ENCODE measurements at regions not wholly inside any gene's neighbourhood (a gene's known extent, or its start where the extent isn't known, plus 50 kb on each side); places are given as distances from the start of the nearest gene placed in this dataset.

DNA sequence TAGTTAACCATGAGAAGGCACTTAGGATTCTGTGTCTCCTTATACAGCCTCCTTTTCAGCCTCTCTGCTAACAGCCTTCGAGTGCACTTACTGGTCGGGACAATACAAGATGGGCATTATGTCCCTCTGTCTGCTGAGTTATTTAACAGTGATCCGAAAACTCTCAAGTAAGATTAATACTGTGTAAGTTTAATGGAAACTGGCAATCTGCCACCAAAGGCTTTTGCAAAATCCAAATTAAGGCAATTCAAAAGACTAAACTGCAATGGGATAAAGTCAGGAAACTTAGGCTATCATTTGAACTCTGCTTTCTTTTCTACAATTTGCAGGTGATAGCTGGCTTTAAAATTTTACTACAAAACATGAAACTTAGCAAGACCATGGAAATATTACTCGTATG, 477.8 kb downstream of the TFEC start:
- Histone ChIP-seq H3K9me3 (ENCODE audit: severe bottlenecking) (no peaks in the 10 kb centered on the region), H3K27ac (no peak overlapping the region), H3K27me3 (ENCODE audit: insufficient read depth, low read depth, severe bottlenecking) (no peaks in the 10 kb centered on the region), H3K36me3 (no peaks in the 10 kb centered on the region), H3K4me3 (ENCODE audit: low read depth, low read length) (no peak overlapping the region)
- TF ChIP-seq, protein P1, sequence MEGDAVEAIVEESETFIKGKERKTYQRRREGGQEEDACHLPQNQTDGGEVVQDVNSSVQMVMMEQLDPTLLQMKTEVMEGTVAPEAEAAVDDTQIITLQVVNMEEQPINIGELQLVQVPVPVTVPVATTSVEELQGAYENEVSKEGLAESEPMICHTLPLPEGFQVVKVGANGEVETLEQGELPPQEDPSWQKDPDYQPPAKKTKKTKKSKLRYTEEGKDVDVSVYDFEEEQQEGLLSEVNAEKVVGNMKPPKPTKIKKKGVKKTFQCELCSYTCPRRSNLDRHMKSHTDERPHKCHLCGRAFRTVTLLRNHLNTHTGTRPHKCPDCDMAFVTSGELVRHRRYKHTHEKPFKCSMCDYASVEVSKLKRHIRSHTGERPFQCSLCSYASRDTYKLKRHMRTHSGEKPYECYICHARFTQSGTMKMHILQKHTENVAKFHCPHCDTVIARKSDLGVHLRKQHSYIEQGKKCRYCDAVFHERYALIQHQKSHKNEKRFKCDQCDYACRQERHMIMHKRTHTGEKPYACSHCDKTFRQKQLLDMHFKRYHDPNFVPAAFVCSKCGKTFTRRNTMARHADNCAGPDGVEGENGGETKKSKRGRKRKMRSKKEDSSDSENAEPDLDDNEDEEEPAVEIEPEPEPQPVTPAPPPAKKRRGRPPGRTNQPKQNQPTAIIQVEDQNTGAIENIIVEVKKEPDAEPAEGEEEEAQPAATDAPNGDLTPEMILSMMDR (IDR thresholded peaks at IDR 0.05; ENCODE audit: low read depth, low read length), result no peak
- DNase-seq, result no peak

DNA sequence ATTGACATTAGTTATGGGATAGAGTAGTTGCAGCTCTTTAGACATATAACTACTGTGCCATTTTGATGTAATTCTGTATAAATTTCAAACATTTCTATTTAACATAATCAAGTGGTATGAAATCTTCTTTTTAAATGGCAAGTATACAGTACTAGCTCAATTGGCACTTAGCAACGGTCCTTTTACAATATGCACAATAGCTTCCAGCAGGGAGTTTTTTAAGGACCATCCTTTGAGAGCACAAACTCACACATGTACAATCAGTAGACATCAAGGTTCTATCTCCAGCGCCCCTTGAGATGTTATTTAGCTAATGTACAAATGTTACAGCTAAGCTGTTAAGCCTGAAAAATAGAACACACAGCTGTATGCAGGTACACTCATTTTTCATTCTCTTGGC, 480.7 kb downstream of the TFEC start:
- Histone ChIP-seq H3K9me3 (ENCODE audit: severe bottlenecking) (no peaks in the 10 kb centered on the region), H3K36me3 (no peaks in the 10 kb centered on the region), H3K27me3 (ENCODE audit: insufficient read depth, low read depth, severe bottlenecking) (no peaks in the 10 kb centered on the region), H3K4me3 (ENCODE audit: low read depth, low read length) (no peak overlapping the region), H3K27ac (no peak overlapping the region)
- no peak for DNase-seq
- TF ChIP-seq, protein P1 (IDR thresholded peaks at IDR 0.05; ENCODE audit: low read depth, low read length), result no peak

DNA sequence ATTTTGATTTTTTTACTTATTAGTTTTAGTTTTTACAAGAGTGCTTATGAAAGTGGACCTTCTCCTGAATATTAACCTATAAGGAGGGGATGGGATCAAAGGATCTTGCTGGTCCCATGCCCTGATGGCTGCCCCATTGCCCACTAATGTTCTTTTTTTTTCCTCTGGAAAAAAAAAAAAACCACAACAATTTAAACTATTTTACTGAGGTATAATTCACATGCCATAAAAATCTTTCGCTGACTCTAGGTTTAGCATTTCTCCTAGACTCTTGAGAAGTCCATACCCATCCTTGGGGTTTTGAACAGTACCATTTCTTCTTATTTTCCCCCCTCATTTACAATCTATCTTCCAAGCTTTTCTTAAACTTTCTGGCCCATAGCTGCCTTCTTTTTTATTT, 481.8 kb downstream of the TFEC start:
- TF ChIP-seq, protein P1 (IDR thresholded peaks at IDR 0.05; ENCODE audit: low read depth, low read length), result no peak
- H3K36me3 ChIP-seq, result no peaks in the 10 kb centered on the region
- no peak for DNase-seq
- no peaks in the 10 kb centered on the region for H3K9me3 ChIP-seq (ENCODE audit: severe bottlenecking)
- no peaks in the 10 kb centered on the region for H3K27me3 ChIP-seq (ENCODE audit: insufficient read depth, low read depth, severe bottlenecking)
- no peak overlapping the region for H3K27ac ChIP-seq
- H3K4me3 ChIP-seq (ENCODE audit: low read depth, low read length), result no peak overlapping the region

DNA sequence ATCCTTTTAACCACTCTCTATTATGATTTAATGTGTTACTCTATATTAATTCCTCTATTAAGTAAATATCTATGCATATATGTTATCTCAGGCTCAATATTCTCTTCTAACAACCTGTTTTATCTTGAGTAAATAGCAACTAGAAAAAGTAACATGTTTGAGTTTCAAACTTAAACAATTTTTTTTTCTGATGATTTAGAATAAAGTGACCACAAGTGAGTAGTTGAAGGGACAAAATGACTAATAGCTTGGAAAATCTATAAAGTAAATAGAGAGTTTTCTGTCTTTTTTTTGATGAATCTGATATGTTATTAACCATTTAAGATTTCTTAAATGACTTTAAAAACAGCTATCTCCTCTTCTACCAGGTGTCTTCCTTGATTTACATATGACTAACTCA, 483.8 kb downstream of the TFEC start:
- Histone ChIP-seq H3K4me3 (ENCODE audit: low read depth, low read length) (no peak overlapping the region), H3K9me3 (ENCODE audit: severe bottlenecking) (no peaks in the 10 kb centered on the region), H3K36me3 (no peaks in the 10 kb centered on the region), H3K27me3 (ENCODE audit: insufficient read depth, low read depth, severe bottlenecking) (no peaks in the 10 kb centered on the region), H3K27ac (no peak overlapping the region)
- no peak for DNase-seq
- TF ChIP-seq, protein P1 (IDR thresholded peaks at IDR 0.05; ENCODE audit: low read depth, low read length), result no peak

DNA sequence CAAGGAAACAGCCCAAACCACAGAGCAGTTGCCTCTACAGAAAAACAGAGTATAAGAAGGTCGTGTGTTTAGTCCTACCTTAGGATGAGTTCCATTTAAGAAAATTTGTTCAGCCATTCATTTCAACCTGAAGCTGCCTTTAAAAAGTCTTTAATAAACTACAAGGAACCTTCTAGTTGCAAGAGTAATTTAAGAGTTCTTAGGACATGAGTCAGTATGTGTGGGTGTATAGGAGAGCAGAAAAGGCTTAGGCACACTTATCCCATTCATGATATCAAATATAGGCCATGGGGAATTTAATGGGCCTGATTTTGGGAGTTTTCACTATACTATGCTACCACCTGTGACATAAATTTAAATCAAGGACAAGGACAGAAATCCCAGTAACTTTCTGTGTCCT, 496.8 kb downstream of the TFEC start:
- TF ChIP-seq, protein P1 (IDR thresholded peaks at IDR 0.05; ENCODE audit: low read depth, low read length), result no peak
- no peaks in the 10 kb centered on the region for H3K36me3 ChIP-seq
- no peaks in the 10 kb centered on the region for H3K27me3 ChIP-seq (ENCODE audit: insufficient read depth, low read depth, severe bottlenecking)
- H3K4me3 ChIP-seq (ENCODE audit: low read depth, low read length), result no peak overlapping the region
- no peaks in the 10 kb centered on the region for H3K9me3 ChIP-seq (ENCODE audit: severe bottlenecking)
- no peak overlapping the region for H3K27ac ChIP-seq
- no peak for DNase-seq

DNA sequence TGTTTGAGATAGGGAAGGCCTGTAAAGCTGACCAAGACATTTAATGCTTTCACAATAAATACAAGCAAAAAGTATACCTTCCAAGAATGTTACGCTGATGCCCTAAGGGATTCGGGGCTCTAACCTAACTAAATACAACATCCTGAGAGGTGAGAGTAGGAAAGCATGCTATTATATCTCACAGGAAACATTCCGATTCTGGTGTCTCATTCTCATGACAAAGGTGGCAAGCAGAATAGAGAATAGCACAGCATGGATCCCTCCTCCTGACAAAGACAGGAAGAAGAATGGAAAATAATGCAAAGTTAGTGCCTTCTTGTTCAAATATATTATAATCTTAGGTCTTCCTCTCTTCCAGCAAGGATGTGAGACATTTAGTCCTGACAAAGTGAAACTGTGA, 504.3 kb downstream of the TFEC start:
- TF ChIP-seq, protein P1 (IDR thresholded peaks at IDR 0.05; ENCODE audit: low read depth, low read length), result no peak
- H3K9me3 ChIP-seq (ENCODE audit: severe bottlenecking), result peaks cover 4% of the 10 kb centered on the region
- H3K27ac ChIP-seq, result no peak overlapping the region
- H3K36me3 ChIP-seq, result no peaks in the 10 kb centered on the region
- H3K4me3 ChIP-seq (ENCODE audit: low read depth, low read length), result no peak overlapping the region
- H3K27me3 ChIP-seq (ENCODE audit: insufficient read depth, low read depth, severe bottlenecking), result no peaks in the 10 kb centered on the region
- DNase-seq, result no peak

Data from WERI-Rb-1 (cell line).